GM19023 (cell line): ENCODE measurements at regions not wholly inside any gene's neighbourhood (a gene's known extent, or its start where the extent isn't known, plus 50 kb on each side); places are given as distances from the start of the nearest gene placed in this dataset.

Experiments
- ATAC-seq: cut with Tn5 transposase; IDR thresholded peaks from one replicate; pipeline ENCODE4 v1.9.1; 2021; ENCODE audit warnings: mild to moderate bottlenecking, moderate library complexity; ENCODE audit not compliant: unreplicated experiment

DNA sequence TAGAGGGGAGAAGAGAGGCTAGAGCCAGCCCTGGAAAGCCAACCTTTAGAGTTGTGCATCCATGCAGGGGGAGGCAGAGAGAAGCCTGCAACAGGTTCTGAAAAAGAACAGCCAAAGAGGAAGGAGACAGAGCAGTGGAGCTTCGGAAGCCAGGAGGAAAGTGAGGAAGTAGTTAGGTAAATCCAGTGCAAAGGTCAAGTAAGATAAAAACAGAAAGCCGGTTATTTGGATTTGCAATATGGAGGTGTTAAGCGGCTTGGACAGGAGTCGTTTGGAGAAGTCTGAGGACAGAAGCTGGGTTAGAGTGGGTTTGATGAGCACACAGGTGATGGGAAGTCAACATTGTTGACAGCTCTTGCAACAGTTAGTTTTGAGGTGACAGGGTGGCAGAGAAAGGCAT is 53.5 kb upstream of the FLT1 start:
- ATAC-seq, result no peak

DNA sequence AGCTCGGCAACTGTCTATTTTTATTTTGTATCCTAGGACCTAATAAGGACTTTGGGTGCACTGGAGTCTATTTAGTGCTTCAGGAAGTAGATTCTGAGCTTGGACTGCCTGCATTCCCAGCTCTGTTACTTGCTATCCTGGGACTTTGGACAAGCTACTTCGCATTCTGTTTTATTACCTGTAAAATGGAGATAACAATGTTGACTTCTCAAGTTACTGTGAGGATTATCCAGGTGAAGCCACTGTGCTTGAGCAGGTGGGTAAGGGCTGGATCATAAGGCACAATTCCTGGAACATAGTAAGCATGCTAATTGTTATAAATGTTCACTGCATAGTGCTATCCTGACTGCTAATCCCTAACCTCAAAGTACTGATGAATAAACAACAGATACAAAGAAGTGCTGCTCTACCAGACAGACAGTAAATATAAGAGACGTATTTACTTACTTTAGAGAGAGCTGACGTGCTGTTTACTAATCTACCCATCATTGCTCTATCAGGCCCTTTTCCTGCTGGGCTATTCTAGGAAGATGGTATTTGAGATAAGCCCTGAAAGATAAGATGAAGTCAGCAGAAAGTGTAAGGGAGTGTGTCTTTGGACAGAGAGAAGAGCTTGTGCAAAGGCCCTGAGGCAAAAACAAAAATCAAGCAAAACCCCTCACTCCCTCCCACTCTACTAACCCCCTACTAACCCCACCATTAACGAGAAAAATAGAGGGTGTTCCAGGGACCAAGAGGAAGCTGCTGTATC is 50.8 kb upstream of the FLT1 start:
- ATAC-seq, result no peak
